Activated effector memory CD4-positive, alpha-beta T cell treated with anti-CD3 and anti-CD28 coated beads, Interleukin-2, amount 50 U/mL, for 16 hours (primary cell): ENCODE measurements at regions not wholly inside any gene's neighbourhood (a gene's known extent, or its start where the extent isn't known, plus 50 kb on each side); places are given as distances from the start of the nearest gene placed in this dataset.

Experiments
- DNase-seq: peaks from one replicate; pipeline ENCODE4 v3.0.0-alpha.2; 2020

DNA sequence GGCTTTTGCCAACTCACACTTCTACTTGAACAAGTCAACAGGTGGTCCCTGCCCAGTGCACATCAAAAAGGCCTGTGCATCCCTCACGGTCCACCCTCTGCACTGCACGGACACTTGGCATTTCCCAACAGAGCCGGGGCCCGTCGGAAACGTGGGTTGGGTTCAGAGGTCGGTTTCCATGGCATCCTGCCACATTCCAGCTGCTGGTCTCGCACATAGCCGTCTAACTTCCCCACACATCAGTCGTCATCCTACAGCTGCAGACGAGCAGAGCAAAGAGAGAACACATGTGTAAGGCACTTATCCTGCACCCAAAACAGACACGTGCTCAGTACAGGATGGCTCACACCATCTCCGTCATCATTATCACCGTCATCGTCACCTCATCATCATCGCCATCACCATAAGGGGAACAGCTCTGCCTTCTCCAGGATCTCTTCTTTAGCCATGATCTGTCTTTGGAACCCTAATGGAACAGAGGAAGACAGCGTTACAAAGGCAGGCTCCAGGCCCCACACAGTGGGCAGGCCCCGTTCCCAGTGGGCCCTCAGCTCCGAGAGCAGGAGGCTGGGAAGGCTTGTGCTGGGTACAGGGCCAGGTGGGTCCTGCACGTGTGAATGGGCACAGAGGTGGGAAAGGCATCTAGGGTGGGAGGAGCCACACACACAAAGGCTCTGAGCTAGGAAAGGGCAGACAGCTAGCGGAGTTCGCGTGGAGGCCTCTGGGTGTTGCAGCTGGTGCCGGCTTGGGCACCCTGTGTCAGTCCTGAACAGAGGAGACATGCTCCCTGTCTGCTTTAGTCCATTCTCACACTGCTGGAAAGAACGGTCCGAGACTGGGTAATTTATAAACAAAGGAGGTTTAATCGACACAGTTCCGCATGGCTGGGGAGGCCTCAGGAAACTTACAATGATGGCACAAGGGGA, 170.8 kb upstream of the SOX1 start:
- no peak for DNase-seq

DNA sequence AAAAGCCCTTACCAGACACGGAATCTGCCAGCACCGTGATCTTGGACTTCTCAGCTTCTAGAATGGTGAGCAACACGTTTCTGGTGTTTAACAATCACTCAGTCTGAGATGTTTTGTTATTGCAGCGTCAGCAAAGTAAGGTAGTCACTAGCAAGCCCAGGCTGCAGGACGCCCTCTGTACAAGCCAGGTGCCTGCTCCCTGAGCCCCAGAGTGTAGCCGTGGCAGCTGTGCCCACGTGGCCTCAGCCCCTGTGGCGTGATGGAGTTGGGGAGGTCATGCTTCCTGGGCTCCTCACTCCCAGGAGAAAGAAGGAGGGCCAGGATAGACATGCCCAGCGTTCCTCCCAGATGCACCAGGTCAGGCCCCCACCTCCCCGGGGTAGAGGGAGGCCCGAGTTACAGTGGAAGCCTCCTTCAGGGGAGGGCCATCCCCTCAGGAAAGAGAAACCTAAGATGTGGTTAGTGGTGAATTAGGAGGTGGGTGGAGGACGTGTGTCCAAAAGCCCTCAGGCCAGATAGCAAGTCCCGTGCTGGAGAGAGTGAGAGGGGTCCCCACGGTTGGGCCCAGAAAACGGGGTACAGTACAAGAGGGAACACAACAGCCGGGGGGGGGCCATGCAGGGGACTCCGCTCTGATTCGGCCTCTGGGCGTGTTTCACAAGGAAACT, 169.6 kb upstream of the SOX1 start:
- DNase-seq = no peak

DNA sequence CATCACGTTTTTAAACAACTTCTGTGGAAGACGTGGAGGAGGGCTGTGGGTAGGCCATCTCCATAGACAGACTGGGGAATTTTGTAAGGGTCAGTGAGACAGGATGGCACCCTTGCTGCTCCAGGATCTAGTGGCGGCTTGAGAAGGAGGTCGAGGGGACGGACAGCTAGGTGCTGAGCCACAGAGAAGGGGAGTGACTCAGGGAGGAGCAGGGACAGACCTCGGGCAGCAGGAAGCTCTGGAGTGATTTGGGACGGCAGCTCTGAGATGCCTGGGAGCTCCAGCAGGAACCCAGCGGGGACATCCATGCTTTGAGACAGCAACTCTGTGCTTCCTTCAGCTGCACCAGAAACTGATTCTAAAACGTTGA, 169.1 kb upstream of the SOX1 start:
- peak; percentile 52 for DNase-seq

DNA sequence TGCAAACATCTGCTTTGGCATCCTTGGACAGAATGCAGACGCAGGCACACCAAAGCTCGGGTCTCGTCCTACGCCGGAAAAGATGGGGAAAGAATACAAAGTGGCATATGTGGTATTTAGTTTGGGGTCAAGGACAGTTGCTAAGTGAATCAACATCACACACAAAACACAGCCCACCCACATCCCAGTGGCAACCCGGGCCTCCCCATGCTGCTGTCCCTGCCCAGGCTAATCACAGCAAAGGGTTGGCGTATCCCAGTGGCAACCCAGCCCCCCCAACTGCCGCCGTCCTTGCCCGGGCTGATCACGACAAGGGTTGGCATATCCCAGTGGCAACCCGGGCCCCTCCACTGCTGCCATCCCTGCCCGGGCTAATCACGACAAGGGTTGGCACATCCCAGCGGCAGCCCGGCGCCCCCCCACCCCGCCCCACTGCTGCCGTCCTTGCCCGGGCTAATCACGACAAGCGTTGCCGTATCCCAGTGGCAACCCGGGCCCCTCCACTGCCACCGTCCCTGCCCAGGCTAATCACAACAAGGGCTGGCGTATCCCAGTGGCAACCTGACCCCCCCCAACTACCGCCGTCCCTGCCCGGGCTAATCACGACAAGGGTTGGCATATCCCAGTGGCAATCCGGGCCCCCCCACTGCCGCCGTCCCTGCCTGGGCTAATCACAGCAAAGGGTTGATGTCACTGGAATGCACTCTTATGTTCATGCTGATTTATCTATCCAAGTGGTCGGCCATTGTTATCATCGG, 167.8 kb upstream of the SOX1 start:
- peak; percentile 37 for DNase-seq

DNA sequence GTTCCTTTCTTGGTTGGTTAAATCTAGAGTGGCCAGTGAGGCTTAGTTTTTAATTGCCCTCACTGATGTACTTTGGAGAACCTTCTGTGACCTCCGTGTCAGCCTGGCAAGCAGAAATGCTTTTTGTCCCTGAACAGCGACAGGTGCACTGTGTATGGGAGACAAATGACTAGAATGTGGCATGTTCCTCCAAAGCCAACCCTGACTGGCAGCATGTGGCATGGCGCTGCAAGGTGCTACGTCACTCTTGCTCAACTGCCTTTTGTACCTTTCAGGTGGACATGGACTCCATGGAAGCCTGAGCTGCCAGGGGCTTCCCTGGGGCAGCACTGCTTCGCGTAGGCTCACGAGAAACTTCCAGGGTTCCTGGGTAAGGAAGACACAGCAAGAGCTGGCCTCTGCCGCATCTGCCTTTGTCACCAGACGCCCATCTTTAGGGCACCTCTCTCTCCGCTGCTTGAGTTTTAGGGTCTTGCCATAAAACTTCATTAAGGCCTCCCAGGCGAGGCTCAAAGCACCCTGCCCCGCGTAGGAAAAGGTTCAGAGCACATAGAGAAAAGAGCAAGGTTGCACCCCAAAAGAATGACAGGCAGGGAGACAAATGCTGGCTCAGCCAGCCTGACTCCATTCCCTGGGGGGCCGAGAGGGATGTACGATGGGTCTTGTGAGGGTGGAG, 167.1 kb upstream of the SOX1 start:
- peak; percentile 33 for DNase-seq

DNA sequence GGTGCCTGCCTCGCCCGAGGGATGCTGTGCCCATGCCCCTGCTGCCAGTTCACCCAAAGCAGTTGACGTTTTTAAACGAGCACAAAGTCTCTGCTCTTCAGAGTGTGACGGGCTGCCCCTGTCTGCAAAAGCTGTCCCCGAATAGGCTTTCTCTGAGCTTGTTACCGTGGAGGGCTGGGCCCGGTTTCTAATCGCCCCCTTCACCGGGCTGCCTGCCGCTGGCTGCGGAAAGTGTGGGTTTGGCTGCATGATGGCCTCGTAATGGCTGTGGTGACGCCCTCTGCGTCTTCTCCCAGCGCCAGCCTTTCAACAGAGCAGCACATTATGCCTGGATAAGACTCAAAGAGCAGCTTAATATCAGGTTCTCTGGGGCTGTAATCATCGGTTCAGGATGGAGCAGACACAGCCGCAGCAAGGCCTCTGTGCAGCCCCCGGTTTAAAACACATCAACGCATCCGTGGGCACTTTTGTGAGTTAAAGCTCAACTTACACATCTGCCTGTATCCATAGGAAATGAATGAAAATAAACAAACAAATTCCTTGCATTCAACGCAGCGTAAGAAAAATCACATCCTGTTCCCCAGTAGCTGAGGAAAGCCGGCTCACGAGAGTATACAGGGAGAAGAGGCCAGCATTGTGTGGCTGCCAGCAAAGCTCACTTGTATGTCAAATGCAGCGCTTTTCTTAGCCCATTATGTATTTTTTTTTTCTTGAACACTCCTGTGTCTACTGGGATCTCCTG, 166.4 kb upstream of the SOX1 start:
- DNase-seq = peak; percentile 56

DNA sequence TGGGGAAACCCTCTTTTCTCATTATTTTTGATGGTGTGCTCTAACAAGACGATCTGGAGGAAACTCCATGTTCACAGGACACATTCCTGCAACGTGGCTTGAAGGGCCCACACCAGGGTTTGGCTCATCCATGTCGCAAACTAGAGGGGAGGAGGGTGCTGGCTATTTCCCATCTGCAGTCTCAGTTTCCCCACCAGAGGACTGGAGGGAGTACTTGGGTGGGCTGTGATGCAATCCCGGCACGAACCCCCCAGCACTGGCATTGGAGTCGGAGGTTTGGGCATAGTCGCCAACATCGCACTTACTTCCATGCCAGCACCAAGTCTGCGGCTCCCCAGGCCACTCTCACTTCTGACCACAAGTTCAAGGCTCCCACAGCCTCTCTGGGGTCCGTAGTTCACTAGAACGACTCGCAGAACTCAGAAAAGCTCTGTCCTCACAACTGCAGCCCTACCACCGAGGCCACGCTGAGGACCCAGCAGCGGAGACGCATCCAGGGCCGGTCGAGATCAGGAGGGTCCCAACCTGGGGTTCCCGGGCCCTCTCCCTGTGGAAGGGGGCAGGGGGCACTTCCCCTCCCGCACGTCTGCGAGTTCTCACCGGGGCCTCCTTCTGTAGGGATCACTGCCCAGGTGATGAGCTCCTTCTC, 165.6 kb upstream of the SOX1 start:
- DNase-seq = no peak

DNA sequence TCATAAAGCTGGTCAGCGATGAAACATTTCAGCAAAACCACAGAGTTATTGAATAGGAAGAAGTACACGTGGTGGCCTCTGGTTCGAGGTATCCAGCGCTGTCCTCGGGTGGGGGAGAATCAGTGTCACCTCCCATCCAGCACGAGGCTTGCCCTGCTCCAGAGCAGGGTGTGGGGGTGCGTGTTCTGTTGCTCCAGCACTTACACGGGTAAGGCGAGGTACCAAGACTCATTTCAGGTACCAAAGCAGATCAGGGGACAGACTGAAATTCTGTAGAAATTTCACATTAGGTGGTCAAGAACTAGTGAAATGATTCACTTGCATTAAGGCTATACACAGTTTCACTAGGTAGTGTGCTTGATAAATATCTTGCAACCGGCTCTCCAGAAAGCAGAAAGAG, 164.2 kb upstream of the SOX1 start:
- DNase-seq = peak; percentile 42

DNA sequence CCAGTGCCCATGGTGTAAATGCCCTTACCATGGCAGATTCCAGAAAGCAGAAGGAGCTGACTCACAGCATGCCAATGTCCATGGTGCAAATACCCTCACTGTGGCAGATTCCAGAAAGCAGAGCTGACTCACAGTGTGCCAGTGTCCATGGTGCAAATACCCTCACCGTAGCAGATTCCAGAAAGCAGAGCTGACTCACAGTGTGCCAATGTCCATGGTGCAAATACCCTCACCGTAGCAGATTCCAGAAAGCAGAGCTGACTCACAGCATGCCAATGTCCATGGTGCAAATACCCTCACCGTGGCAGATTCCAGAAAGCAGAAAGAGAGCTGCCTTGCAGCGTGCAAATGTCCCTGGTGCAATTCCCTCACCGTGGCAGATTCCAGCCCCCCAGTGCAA, 163.8 kb upstream of the SOX1 start:
- peak; percentile 5 for DNase-seq

DNA sequence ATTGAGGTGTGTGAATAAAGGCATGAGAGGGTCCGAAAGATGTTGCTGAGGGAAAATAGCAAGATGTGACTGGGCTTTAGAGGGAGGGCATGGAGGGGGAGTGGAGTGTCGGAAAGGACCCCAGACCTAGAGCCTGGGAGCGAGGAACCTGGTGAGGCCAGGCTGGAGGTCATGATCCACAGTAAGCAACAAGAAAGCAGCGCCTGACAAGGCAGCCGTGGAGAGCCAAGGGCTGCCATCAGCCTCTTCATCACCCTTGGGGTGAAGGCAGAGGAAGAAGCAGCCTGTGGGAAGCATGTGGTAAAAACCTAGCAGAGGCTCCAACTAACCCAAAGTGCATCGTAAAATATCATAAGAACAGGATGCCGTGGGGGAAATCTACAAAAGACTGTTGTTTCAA, 162.8 kb upstream of the SOX1 start:
- DNase-seq = peak; percentile 38

DNA sequence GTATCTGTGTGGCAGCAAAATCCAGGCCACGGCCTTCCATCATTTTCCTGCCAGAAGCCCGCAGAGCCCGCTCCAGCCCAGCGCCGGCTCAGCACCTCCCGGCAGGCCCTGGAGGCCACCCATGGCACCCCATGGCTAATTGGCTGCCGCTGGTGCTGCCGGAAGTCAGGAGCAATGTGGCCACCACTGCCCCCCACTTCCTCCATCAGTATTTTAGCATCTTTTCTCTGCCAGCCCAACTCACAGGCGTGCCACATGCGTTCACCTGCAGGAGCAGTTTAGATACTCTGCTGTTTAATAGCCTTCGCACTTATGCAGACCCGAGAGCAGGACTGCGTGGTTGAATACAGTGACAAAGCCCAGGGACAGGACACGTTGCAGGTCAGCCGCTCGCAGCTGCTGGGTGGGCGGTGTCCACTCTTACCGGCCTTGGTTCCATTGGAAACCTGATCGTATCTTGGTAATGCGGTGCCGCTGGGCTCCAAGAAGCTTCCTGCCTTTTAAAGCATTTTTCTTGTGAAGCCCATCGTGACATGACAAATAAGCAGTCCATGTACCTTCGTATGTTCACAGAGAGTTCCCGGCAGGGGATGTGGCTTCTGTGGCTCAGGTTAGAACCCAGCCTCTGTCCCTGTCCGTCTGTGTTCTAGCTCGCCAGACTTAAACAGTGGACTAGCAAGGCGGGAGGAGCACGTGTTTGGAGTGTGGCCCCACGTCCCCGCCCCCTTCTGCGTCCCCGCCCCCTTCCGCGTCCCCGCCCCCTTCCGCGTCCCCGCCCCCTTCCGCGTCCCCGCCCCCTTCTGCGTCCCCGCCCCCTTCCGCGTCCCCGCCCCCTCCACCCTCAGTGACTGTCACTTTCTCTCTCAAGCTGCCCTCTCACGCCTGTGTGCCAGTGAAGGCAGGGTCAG, 162.0 kb upstream of the SOX1 start:
- peak; percentile 49 for DNase-seq

DNA sequence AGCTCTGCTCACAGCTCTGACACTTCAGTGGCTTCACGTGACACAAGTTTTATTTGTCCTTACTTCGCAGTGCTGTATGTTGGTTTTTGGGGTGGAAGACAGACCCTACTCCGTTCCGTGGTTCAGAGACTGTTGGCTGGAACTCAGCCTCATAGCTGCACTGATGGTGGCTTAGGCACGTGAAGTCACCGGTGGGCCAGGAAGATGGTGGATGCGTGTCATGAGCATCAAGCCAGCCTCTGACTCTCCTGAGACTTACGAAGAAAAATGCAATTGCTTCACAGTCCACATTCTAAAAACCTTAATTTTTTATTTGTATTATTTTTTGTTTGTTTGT, 161.4 kb upstream of the SOX1 start:
- no peak for DNase-seq

DNA sequence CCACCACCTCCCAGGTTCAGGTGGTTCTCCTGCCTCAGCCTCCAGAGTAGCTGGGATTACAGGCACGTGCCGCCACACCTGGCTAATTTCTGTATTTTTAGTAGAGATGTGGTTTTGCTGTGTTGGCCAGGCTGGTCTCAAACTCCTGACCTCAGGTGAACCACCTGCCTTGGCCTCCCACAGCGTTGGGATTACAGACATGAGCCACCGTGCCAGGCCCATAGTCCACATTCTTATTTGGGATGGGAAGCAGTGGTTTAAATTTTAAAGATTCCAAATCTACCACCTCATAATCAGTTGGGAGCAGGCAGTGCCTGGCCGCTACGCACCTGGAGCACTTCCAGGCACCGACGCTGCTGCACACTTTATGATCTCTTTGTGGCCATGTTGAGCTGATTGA, 160.6 kb upstream of the SOX1 start:
- DNase-seq = peak; percentile 19

DNA sequence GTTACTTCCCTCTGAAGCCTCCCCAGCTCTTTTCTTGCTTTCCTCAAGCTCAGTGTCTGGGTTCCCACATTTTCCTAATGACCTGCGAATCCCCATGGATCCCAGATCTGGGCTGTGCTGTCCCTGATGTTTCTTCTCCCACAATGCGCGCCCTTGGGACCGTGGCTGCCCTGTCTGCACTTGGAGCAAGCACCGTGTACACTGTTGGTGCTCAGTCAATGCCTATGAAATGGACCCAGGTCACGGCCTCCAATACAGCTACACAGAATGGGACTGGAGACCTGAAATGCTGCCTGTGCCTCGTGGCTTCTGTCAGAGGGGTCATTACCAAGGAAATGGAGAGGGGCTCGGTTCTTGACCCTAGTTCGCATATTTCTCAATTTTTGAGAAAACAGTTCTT, 160.1 kb upstream of the SOX1 start:
- DNase-seq = peak; percentile 33

DNA sequence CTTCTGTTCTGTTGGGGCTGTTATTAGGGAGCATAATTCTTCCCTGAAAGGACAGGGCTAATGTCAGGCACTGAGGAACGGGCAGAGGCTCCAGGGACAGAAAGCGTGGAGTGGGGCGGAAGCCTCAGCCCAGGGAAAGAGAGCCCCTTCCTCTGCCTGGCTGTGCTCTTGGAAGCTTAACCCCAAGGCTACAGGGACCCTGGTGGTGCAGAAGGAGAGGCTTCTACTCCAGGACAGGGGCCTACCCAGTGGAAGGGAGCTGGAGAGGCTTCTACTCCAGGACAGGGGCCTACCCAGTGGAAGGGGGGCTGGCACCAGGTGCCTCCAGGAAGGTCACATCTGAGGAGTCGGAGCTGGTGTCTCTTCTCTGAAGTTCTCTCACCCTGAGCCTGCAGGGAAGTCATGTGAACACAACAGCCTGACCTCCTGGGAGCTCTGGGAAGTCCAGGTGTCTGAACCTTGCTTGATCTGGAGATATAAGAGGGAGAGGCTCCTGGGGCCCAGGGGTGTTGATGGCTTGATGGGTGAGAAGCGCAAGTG, 159.5 kb upstream of the SOX1 start:
- DNase-seq = peak; percentile 37

DNA sequence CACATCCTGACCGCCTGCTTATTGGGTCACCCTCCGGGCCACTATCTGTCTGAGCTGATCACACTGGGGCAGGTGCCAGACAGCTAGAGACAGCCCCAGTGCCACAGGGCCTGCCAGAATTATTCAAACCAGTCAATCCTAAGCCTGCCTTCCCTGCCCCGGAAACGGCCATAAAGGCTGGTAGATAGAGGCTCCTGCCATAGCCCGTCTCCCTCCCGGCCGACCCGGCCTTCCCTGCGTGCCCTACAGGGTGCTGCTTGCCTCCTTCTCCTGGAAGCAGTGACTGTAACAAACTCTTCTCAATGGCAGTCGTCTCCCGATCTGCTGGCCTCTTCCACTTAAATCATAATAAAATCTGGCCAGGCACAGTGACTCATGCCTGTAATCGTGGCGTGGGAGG, 158.6 kb upstream of the SOX1 start:
- peak; percentile 28 for DNase-seq

DNA sequence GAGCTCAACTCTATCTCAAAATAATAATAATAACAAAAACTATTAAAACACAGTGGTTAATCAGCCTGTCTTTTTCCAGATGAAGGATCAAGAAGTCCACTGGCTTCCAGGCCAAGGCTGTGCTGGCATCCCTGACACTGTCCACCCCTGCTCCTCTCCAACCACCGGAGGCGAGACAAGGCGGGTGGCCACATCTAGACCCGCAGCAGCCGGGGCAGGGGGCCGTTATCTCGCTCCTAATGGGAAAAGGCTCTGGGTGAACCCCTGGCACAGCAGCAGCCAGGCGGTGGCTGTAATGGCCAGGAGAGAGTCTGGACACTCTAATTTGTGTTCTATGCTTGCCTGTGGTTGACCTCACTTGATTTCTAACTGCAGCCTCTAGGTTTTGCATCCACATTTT, 158.0 kb upstream of the SOX1 start:
- DNase-seq = no peak

DNA sequence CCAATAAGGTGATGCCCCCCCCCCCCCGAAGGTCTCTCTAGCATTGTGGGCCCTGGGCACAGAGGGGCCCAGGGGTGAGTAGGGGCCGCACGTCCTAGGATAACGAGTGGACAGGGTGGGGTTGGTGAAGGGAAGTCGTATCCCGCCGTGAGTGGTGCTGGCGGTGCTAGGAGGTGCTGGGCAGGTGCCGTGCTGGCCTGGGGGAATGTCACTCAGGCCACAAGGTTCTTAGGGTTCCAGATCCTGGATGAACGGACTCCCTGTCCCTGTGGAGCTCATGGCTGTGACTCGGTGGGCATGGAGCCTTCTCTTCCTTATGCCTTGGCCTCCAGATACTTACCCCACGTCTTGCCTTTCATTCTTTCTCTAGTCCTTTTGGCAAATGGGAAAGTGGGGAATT, 157.4 kb upstream of the SOX1 start:
- peak; percentile 43 for DNase-seq

DNA sequence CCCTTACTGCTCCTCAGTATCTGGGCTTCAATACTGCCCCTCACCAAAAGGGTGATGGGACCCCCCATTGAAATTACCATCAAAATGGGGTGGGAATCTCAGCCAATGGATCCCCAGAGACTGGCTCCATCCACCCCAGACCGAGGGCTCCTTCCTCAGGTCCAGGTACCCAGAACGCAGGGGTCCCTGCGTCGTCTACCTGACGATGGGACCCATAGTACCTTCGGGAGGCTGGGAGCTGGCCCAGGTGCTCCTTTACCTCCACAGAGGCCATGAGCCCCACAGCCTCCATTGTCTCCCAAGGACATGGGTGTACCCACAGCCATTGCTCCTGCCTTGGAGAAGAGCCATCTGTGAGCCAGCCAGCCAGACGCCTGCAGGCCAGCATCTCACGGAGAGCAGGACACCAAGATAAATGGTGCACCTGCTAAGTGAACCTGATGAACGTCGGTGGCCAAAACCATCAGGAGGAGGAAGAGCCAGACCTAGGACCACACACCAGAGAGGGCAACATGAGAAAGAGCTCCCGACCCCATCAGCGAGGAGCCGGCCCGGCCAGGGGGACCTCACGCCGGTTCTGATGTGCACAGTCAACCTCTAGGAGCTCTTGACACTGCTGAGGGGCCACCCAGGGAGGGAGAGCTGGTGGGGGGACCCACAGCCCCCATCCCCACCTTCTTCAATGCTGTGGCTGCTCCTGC, 156.8 kb upstream of the SOX1 start:
- DNase-seq = peak; percentile 53
